IMR-90 (cell line): ENCODE measurements at regions not wholly inside any gene's neighbourhood (a gene's known extent, or its start where the extent isn't known, plus 50 kb on each side); places are given as distances from the start of the nearest gene placed in this dataset.

ENCODE experiments used
- ATAC-seq: fragments of 200-7000 bp; cut with Tn5 transposase; 2 replicates; pipeline ENCODE4 v1.9.1; 2020; ENCODE audit warnings: low read depth, mild to moderate bottlenecking, moderate library complexity
- BruUV-seq: library from RNA; stranded (reverse); fragments of 400-500 nt; replicated peaks from 2 replicates; lab custom pipeline; 2021; lab: Mats Ljungman, UMichigan
- CTCF ChIA-PET: fragments of 300-600 bp; formaldehyde crosslinking; extraction: SDS; loops from one replicate; lab custom pipeline; 2021; ENCODE audit warnings: antibody characterized with exemption; lab: Yijun Ruan, JAX
- POLR2A ChIA-PET: fragments of 300-600 bp; sonication (Branson Sonifier 250); formaldehyde crosslinking; loops from one replicate; lab custom pipeline; 2022; ENCODE audit warnings: antibody characterized with exemption; ENCODE audit not compliant: unreplicated experiment; lab: Charles Lee
- DNase-seq: peaks from one replicate; pipeline ENCODE4 v3.0.0; 2013
- H2AFZ ChIP-seq: replicated peaks from 2 replicates; pipeline ENCODE3; 2013; ENCODE audit warnings: low read length, mild to moderate bottlenecking; ENCODE audit not compliant: poor library complexity
- H2AK5ac ChIP-seq: 2 replicates; pipeline ENCODE4 v1.6.1; 2013; ENCODE audit warnings: low read depth, low read length, inconsistent platforms
- H2AK9ac ChIP-seq: replicated peaks from 2 replicates; pipeline ENCODE3; 2013; ENCODE audit warnings: mild to moderate bottlenecking, low read depth, low read length, moderate library complexity; ENCODE audit not compliant: poor library complexity
- H2BK120ac ChIP-seq: 2 replicates; pipeline ENCODE4 v1.6.1; 2013; ENCODE audit warnings: low read depth, low read length, inconsistent platforms
- H2BK15ac ChIP-seq: 3 replicates; pipeline ENCODE4 v1.6.1; 2013; ENCODE audit warnings: low read depth, low read length, inconsistent platforms
- H2BK20ac ChIP-seq: 2 replicates; pipeline ENCODE4 v1.6.1; 2013; ENCODE audit warnings: low read depth, mild to moderate bottlenecking, inconsistent platforms, low read length, moderate library complexity
- H2BK5ac ChIP-seq: 2 replicates; pipeline ENCODE4 v1.6.1; 2013; ENCODE audit warnings: mild to moderate bottlenecking, low read depth, low read length, inconsistent platforms; ENCODE audit not compliant: poor library complexity, severe bottlenecking
- H3K14ac ChIP-seq: replicated peaks from 2 replicates; pipeline ENCODE4 v1.6.1; 2013; ENCODE audit warnings: low read depth, low read length, inconsistent platforms
- H3K18ac ChIP-seq: 2 replicates; pipeline ENCODE4 v1.6.1; 2013; ENCODE audit warnings: low read depth, low read length, control low read depth
- H3K23ac ChIP-seq: 2 replicates; pipeline ENCODE4 v1.6.1; 2013; ENCODE audit warnings: low read depth, low read length, inconsistent platforms
- H3K27ac ChIP-seq: 2 replicates; pipeline ENCODE4 v1.5.1; 2013; ENCODE audit warnings: mild to moderate bottlenecking, control low read depth, low read length; ENCODE audit not compliant: insufficient read depth
- H3K27me3 ChIP-seq: 2 replicates; pipeline ENCODE4 v1.6.1; 2013; ENCODE audit warnings: low read length; ENCODE audit not compliant: control insufficient read depth, insufficient read depth
- H3K36me3 ChIP-seq: 2 replicates; pipeline ENCODE4 v1.6.1; 2013; ENCODE audit warnings: low read length, mixed read lengths; ENCODE audit not compliant: control insufficient read depth, insufficient read depth
- H3K4ac ChIP-seq: 2 replicates; pipeline ENCODE4 v1.6.1; 2013; ENCODE audit warnings: low read depth, low read length, inconsistent platforms
- H3K4me1 ChIP-seq: 2 replicates; pipeline ENCODE4 v1.6.1; 2013; ENCODE audit warnings: low read length, mixed read lengths; ENCODE audit not compliant: control insufficient read depth, insufficient read depth
- H3K4me2 ChIP-seq: 2 replicates; pipeline ENCODE4 v1.6.1; 2013; ENCODE audit warnings: low read depth, mild to moderate bottlenecking, control low read depth, low read length, moderate library complexity
- H3K4me3 ChIP-seq: 2 replicates; pipeline ENCODE4 v1.5.1; 2013; ENCODE audit warnings: low read depth, mild to moderate bottlenecking, control low read depth, low read length, moderate library complexity; ENCODE audit not compliant: insufficient read depth
- H3K56ac ChIP-seq: 2 replicates; pipeline ENCODE4 v1.6.1; 2013; ENCODE audit warnings: low read length, inconsistent platforms; ENCODE audit not compliant: insufficient read depth; ENCODE audit errors: extremely low read depth
- H3K79me1 ChIP-seq, 2 experiments: 2 replicates each; pipeline ENCODE4 v1.6.1; 2013; ENCODE audit warnings: low read length in 2 of 2, inconsistent platforms in 1 of 2, low read depth in 1 of 2
- H3K9ac ChIP-seq: 2 replicates; pipeline ENCODE4 v1.6.1; 2013; ENCODE audit warnings: low read depth, low read length, control low read depth
- H3K9me1 ChIP-seq: 2 replicates; pipeline ENCODE4 v1.6.1; 2013; ENCODE audit warnings: low read length, inconsistent platforms; ENCODE audit not compliant: insufficient read depth
- H3K9me3 ChIP-seq: 2 replicates; pipeline ENCODE4 v1.6.1; 2013; ENCODE audit warnings: low read length; ENCODE audit not compliant: control insufficient read depth, insufficient read depth
- H4K20me1 ChIP-seq: 2 replicates; pipeline ENCODE4 v1.6.1; 2013; ENCODE audit warnings: low read length, inconsistent platforms; ENCODE audit not compliant: insufficient read depth
- H4K5ac ChIP-seq: 2 replicates; pipeline ENCODE4 v1.6.1; 2013; ENCODE audit warnings: mild to moderate bottlenecking, low read depth, low read length, control low read depth
- H4K8ac ChIP-seq, 2 experiments: 2 replicates each; pipeline ENCODE4 v1.6.1; 2013; ENCODE audit warnings: low read depth in 2 of 2, low read length in 2 of 2, control low read depth in 1 of 2, inconsistent platforms in 1 of 2
- H4K91ac ChIP-seq: 2 replicates; pipeline ENCODE4 v1.6.1; 2013; ENCODE audit warnings: low read depth, low read length, inconsistent platforms; ENCODE audit not compliant: insufficient read depth
- CEBPB ChIP-seq: IDR thresholded peaks from 2 replicates; pipeline ENCODE4 v1.6.1; 2012; ENCODE audit warnings: low read depth, low read length, improper control_type of control experiment
- CHD1 ChIP-seq: IDR thresholded peaks from 2 replicates; pipeline ENCODE4 v1.6.1; 2012; ENCODE audit warnings: low read depth, low read length, improper control_type of control experiment
- MAFK ChIP-seq: IDR thresholded peaks from 2 replicates; pipeline ENCODE4 v1.6.1; 2012; ENCODE audit warnings: low read depth, low read length, improper control_type of control experiment
- MAZ ChIP-seq: IDR thresholded peaks from 2 replicates; pipeline ENCODE4 v1.6.1; 2012; ENCODE audit warnings: low read depth, mild to moderate bottlenecking, low read length, improper control_type of control experiment, moderate library complexity, borderline replicate concordance
- POLR2A ChIP-seq: IDR thresholded peaks from 2 replicates; pipeline ENCODE4 v1.6.1; 2012; ENCODE audit warnings: mild to moderate bottlenecking, low read depth, low read length
- RAD21 ChIP-seq: IDR thresholded peaks from 2 replicates; pipeline ENCODE4 v1.6.1; 2012; ENCODE audit warnings: low read length, improper control_type of control experiment
- RCOR1 ChIP-seq: IDR thresholded peaks from 2 replicates; pipeline ENCODE4 v1.6.1; 2012; ENCODE audit warnings: mild to moderate bottlenecking, low read length, improper control_type of control experiment; ENCODE audit not compliant: insufficient replicate concordance
- RFX5 ChIP-seq: IDR thresholded peaks from 2 replicates; pipeline ENCODE4 v1.8.0; 2012; ENCODE audit warnings: low read depth, mild to moderate bottlenecking, low read length, moderate library complexity
- SMC3 ChIP-seq: fragments of 150-350 bp; IDR thresholded peaks from 2 replicates; pipeline ENCODE4 v1.6.1; 2016; ENCODE audit warnings: low read depth, mild to moderate bottlenecking, antibody characterized with exemption, low read length, moderate library complexity
- dilution Hi-C: fragments of 300-500 bp; cut with HindIII; formaldehyde crosslinking; loops from one replicate; pipeline ENCODE4 v1.14.3; 2018; ENCODE audit warnings: low sequenced_read_pairs; ENCODE audit not compliant: unreplicated experiment
- in situ Hi-C: fragments of 300-500 bp; cut with MboI; formaldehyde crosslinking; loops from 3 replicates; pipeline ENCODE4 v1.14.3; 2019; ENCODE audit warnings: low sequenced_read_pairs, inconsistent platforms, mixed read lengths
- intact Hi-C: fragments of 100-400 bp; cut with micrococcal nuclease; formaldehyde crosslinking; loops from 2 replicates; pipeline ENCODE4 v1.10.0; 2022
- TF ChIP-seq, protein P1 (sequence below): conservative IDR thresholded peaks from 2 replicates; pipeline ENCODE4 v1.5.1; 2012; ENCODE audit warnings: mild to moderate bottlenecking, low read depth, low read length, improper control_type of control experiment
- TF ChIP-seq, protein P2 (sequence below): fragments of 150-350 bp; IDR thresholded peaks from 2 replicates; pipeline ENCODE4 v1.6.1; 2017; ENCODE audit warnings: mild to moderate bottlenecking, antibody characterized with exemption, low read length, low read depth
- TF ChIP-seq, protein P3 (sequence below): fragments of 150-350 bp; IDR thresholded peaks from 2 replicates; pipeline ENCODE4 v1.6.1; 2016; ENCODE audit warnings: low read depth, mild to moderate bottlenecking, low read length, moderate library complexity, borderline replicate concordance

DNA sequence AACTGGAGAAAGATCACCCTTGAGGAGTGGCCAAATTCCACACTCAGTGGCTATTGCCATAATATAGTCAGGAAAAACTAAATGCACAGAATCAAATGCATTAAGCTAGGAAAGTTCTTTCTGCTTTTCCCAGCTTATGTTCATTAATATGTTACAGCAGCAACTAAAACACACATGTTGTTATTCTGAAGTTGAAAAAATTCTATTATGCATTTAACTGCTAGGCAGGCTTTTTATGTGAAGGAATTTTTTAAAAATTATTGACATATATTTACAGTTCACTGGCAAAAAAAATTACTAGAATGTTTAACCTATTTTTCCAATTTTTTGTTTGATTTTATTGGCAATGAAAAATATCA, 135.2 kb upstream of the IL12A start:
- ChIA-PET POLR2A (no interaction called here), CTCF (interaction anchor here (0.7 to 3.3 kb wide), 5 partner anchors 24 to 153 kb away, joined by 3 to 14 read pairs (median 4); no protein-coding TSS in a partner anchor)
- H2AFZ ChIP-seq: no peak overlapping the region
- no peaks in the 10 kb centered on the region for H3K27me3 ChIP-seq
- no peak overlapping the region for H2AK5ac ChIP-seq
- H3K36me3 ChIP-seq: no peaks in the 10 kb centered on the region
- peaks cover 19% of the 10 kb centered on the region for H3K4me1 ChIP-seq
- H3K4me3 ChIP-seq: no peak overlapping the region
- peaks cover 8% of the 10 kb centered on the region; the same call in 1 of the 2 replicates for H4K20me1 ChIP-seq
- H3K79me1 ChIP-seq: peaks cover 30 to 65% of the 10 kb centered on the region in 2 experiments
- no peak overlapping the region for H3K9ac ChIP-seq
- H3K14ac ChIP-seq: no peak overlapping the region
- H4K5ac ChIP-seq: no peak overlapping the region
- H4K8ac ChIP-seq: no peak overlapping the region
- intact Hi-C loops (no loop called here), in situ Hi-C loops (no loop called here), dilution Hi-C loops (no loop called here)
- H3K56ac ChIP-seq: no peak overlapping the region
- ATAC-seq (no peak), DNase-seq (no peak)
- H2BK5ac ChIP-seq: peak overlapping the region; percentile 72
- peaks cover 14% of the 10 kb centered on the region for H3K9me1 ChIP-seq
- no peak overlapping the region for H2AK9ac ChIP-seq
- no peak overlapping the region for H2BK15ac ChIP-seq
- BruUV-seq: no TSS peak
- peak overlapping the region; percentile 76; the same call in 1 of the 2 replicates for H3K4me2 ChIP-seq
- H2BK20ac ChIP-seq: no peak overlapping the region
- H2BK120ac ChIP-seq: no peak overlapping the region
- H3K18ac ChIP-seq: no peak overlapping the region
- no peak for TF ChIP-seq CEBPB
- TF ChIP-seq, protein P1, sequence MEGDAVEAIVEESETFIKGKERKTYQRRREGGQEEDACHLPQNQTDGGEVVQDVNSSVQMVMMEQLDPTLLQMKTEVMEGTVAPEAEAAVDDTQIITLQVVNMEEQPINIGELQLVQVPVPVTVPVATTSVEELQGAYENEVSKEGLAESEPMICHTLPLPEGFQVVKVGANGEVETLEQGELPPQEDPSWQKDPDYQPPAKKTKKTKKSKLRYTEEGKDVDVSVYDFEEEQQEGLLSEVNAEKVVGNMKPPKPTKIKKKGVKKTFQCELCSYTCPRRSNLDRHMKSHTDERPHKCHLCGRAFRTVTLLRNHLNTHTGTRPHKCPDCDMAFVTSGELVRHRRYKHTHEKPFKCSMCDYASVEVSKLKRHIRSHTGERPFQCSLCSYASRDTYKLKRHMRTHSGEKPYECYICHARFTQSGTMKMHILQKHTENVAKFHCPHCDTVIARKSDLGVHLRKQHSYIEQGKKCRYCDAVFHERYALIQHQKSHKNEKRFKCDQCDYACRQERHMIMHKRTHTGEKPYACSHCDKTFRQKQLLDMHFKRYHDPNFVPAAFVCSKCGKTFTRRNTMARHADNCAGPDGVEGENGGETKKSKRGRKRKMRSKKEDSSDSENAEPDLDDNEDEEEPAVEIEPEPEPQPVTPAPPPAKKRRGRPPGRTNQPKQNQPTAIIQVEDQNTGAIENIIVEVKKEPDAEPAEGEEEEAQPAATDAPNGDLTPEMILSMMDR: no peak
- TF ChIP-seq, protein P2, sequence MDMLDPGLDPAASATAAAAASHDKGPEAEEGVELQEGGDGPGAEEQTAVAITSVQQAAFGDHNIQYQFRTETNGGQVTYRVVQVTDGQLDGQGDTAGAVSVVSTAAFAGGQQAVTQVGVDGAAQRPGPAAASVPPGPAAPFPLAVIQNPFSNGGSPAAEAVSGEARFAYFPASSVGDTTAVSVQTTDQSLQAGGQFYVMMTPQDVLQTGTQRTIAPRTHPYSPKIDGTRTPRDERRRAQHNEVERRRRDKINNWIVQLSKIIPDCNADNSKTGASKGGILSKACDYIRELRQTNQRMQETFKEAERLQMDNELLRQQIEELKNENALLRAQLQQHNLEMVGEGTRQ: no peak
- TF ChIP-seq SMC3: no peak
- no peak for TF ChIP-seq MAFK
- TF ChIP-seq, protein P3, sequence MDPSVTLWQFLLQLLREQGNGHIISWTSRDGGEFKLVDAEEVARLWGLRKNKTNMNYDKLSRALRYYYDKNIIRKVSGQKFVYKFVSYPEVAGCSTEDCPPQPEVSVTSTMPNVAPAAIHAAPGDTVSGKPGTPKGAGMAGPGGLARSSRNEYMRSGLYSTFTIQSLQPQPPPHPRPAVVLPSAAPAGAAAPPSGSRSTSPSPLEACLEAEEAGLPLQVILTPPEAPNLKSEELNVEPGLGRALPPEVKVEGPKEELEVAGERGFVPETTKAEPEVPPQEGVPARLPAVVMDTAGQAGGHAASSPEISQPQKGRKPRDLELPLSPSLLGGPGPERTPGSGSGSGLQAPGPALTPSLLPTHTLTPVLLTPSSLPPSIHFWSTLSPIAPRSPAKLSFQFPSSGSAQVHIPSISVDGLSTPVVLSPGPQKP: no peak
- no peak for TF ChIP-seq POLR2A
- TF ChIP-seq MAZ: no peak
- TF ChIP-seq RCOR1: no peak
- TF ChIP-seq RFX5: no peak
- TF ChIP-seq CHD1: no peak
- no peak for TF ChIP-seq RAD21
- no peak overlapping the region for H3K23ac ChIP-seq
- no peak overlapping the region for H3K4ac ChIP-seq
- H4K91ac ChIP-seq: no peak overlapping the region
- no peaks in the 10 kb centered on the region for H3K9me3 ChIP-seq
- no peak overlapping the region for H3K27ac ChIP-seq
